HepG2 (cell line): ENCODE measurements at regions not wholly inside any gene's neighbourhood (a gene's known extent, or its start where the extent isn't known, plus 50 kb on each side); places are given as distances from the start of the nearest gene placed in this dataset.

Experiments
- BCL6 ChIP-seq: IDR thresholded peaks from 2 replicates; pipeline ENCODE4 v1.6.1; 2016; ENCODE audit warnings: missing genetic modification reagents, missing compliant biosample characterization
- HMGXB4 ChIP-seq, 2 experiments: sonication (generic) in 1 of 2; formaldehyde crosslinking in 1 of 2; IDR thresholded peaks; 2 replicates each; pipeline versions ENCODE4 v1.4.0 to v1.6.1; 2018 to 2020; ENCODE audit warnings: missing genetic modification reagents in 2 of 2, borderline replicate concordance in 1 of 2, low read depth in 1 of 2, mild to moderate bottlenecking in 1 of 2, missing biosample characterization in 1 of 2
- HNRNPK ChIP-seq: fragments of 200-400 bp; formaldehyde crosslinking; IDR thresholded peaks from 2 replicates; pipeline ENCODE4 v1.6.1; 2018; ENCODE audit warnings: low read length, low read depth, moderate library complexity, mild to moderate bottlenecking; ENCODE audit not compliant: poor library complexity, severe bottlenecking
- JUN ChIP-seq: sonication (generic); formaldehyde crosslinking; IDR thresholded peaks from 2 replicates; pipeline ENCODE4 v1.4.0; 2020; ENCODE audit warnings: mild to moderate bottlenecking, missing genetic modification reagents
- NR3C1 ChIP-seq: sonication (generic); formaldehyde crosslinking; IDR thresholded peaks from 2 replicates; pipeline ENCODE4 v1.4.0; 2020; ENCODE audit warnings: missing genetic modification reagents
- RXRB ChIP-seq: IDR thresholded peaks from 2 replicates; pipeline ENCODE4 v1.6.1; 2016; ENCODE audit warnings: borderline replicate concordance, missing genetic modification reagents, missing compliant biosample characterization
- SMYD3 ChIP-seq: sonication (generic); formaldehyde crosslinking; IDR thresholded peaks from 2 replicates; pipeline ENCODE4 v1.8.1; 2023; ENCODE audit warnings: mild to moderate bottlenecking, missing genetic modification reagents
- U2AF2 ChIP-seq: fragments of 200-400 bp; formaldehyde crosslinking; IDR thresholded peaks from 2 replicates; pipeline ENCODE4 v1.6.1; 2017; ENCODE audit warnings: low read depth, mild to moderate bottlenecking, low read length
- ZBED4 ChIP-seq: sonication (generic); formaldehyde crosslinking; IDR thresholded peaks from 2 replicates; pipeline ENCODE4 v1.4.0; 2020; ENCODE audit warnings: missing genetic modification reagents, borderline replicate concordance
- ZBTB7B ChIP-seq: sonication (generic); formaldehyde crosslinking; IDR thresholded peaks from 2 replicates; pipeline ENCODE4 v1.4.0; 2020; ENCODE audit warnings: missing genetic modification reagents
- ZNF225 ChIP-seq: sonication (generic); formaldehyde crosslinking; IDR thresholded peaks from 2 replicates; pipeline ENCODE4 v1.4.0; 2020; ENCODE audit warnings: mild to moderate bottlenecking, missing genetic modification reagents
- ZNF75D ChIP-seq: sonication (generic); formaldehyde crosslinking; IDR thresholded peaks from 2 replicates; pipeline ENCODE4 v1.8.1; 2023; ENCODE audit warnings: missing genetic modification reagents, mild to moderate bottlenecking, borderline replicate concordance
- ZNF773 ChIP-seq: sonication (generic); formaldehyde crosslinking; IDR thresholded peaks from 2 replicates; pipeline ENCODE4 v1.4.0; 2020; ENCODE audit warnings: missing genetic modification reagents, borderline replicate concordance
- TF ChIP-seq, protein P1 (sequence below): sonication (generic); formaldehyde crosslinking; IDR thresholded peaks from 2 replicates; pipeline ENCODE4 v1.8.1; 2023; ENCODE audit warnings: mild to moderate bottlenecking, missing genetic modification reagents
- TF ChIP-seq, protein P2 (sequence below): sonication (generic); formaldehyde crosslinking; IDR thresholded peaks from 2 replicates; pipeline ENCODE4 v1.4.0; 2020; ENCODE audit warnings: mild to moderate bottlenecking, missing genetic modification reagents
- TF ChIP-seq, protein P3 (sequence below): sonication (generic); formaldehyde crosslinking; IDR thresholded peaks from 2 replicates; pipeline ENCODE4 v1.8.1; 2023; ENCODE audit warnings: mild to moderate bottlenecking, missing genetic modification reagents
- TF ChIP-seq, protein P4 (sequence below): sonication (generic); formaldehyde crosslinking; IDR thresholded peaks from 2 replicates; pipeline ENCODE4 v1.9.0; 2022; ENCODE audit warnings: low read depth, missing genetic modification reagents

DNA sequence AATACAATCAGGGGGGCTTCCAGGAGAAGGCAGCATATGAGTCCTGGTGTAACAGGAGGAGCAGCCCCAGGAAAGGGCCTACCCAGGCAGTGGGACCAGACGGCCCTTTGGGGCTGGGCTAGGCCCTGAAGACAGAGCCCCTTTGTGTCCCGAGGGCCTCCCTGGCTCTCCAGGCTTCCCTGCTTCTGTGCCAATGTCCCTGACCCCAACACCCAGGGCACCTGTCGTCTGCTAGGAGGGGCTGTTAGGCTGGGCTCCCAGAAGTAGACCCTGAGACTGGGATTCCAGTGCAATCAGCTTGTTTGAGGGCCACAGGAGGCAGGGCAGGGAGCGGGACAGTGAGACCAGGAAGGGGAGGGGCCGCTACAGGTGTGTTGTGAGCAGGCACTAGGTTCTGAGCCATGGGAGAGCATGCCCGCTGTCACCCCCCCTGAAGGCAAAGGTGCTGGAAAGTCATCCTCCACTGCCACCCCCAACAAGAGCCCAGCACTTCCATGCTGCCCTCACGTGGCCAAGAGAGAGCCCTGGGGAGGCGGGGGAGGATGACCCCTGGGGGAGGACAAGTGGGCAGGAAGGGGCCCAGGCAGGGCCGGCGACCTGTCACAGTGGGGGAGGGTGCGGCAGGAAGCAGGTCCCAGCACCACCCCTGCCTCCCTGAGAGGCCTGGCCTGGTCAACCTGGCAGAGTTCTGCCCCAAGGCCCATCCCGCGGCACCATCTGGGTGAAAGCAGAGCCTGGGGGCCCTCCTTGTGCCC is 64.8 kb downstream of the ADRA2C start (continued):
- TF ChIP-seq, protein P1, sequence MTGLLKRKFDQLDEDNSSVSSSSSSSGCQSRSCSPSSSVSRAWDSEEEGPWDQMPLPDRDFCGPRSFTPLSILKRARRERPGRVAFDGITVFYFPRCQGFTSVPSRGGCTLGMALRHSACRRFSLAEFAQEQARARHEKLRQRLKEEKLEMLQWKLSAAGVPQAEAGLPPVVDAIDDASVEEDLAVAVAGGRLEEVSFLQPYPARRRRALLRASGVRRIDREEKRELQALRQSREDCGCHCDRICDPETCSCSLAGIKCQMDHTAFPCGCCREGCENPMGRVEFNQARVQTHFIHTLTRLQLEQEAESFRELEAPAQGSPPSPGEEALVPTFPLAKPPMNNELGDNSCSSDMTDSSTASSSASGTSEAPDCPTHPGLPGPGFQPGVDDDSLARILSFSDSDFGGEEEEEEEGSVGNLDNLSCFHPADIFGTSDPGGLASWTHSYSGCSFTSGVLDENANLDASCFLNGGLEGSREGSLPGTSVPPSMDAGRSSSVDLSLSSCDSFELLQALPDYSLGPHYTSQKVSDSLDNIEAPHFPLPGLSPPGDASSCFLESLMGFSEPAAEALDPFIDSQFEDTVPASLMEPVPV (CRISPR knock-in tag) = peak; percentile 79; the same call in 1 of the 2 replicates
- TF ChIP-seq, protein P2, sequence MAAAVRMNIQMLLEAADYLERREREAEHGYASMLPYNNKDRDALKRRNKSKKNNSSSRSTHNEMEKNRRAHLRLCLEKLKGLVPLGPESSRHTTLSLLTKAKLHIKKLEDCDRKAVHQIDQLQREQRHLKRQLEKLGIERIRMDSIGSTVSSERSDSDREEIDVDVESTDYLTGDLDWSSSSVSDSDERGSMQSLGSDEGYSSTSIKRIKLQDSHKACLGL (CRISPR knock-in tag) = no peak; the same call in 1 of the 2 replicates
- TF ChIP-seq ZNF225 (CRISPR knock-in tag) (peak; percentile 70; the same call in 1 of the 2 replicates), BCL6 (CRISPR knock-in tag) (peak; percentile 51), SMYD3 (CRISPR knock-in tag) (peak; percentile 24; the same call in 1 of the 2 replicates), NR3C1 (CRISPR knock-in tag) (no peak), ZNF75D (CRISPR knock-in tag) (no peak), U2AF2 (0 out of 2 replicates have a peak, but pooled peaks have one; percentile 1), ZNF773 (no peak), HMGXB4 (CRISPR knock-in tag; IDR thresholded peaks at IDR 0.05; ENCODE audit: borderline replicate concordance in 1 of 2, low read depth in 1 of 2) (peak; percentile 77 to 82), RXRB (CRISPR knock-in tag) (peak; percentile 95), ZBTB7B (CRISPR knock-in tag) (peak; percentile 79; the same call in 1 of the 2 replicates), JUN (CRISPR knock-in tag) (peak; percentile 74; the same call in 1 of the 2 replicates), ZBED4 (CRISPR knock-in tag) (peak; percentile 56; the same call in 1 of the 2 replicates), HNRNPK (no peak)
- TF ChIP-seq, protein P3, sequence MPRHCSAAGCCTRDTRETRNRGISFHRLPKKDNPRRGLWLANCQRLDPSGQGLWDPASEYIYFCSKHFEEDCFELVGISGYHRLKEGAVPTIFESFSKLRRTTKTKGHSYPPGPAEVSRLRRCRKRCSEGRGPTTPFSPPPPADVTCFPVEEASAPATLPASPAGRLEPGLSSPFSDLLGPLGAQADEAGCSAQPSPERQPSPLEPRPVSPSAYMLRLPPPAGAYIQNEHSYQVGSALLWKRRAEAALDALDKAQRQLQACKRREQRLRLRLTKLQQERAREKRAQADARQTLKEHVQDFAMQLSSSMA (CRISPR knock-in tag) = peak; percentile 69; the same call in 1 of the 2 replicates
- TF ChIP-seq, protein P4, sequence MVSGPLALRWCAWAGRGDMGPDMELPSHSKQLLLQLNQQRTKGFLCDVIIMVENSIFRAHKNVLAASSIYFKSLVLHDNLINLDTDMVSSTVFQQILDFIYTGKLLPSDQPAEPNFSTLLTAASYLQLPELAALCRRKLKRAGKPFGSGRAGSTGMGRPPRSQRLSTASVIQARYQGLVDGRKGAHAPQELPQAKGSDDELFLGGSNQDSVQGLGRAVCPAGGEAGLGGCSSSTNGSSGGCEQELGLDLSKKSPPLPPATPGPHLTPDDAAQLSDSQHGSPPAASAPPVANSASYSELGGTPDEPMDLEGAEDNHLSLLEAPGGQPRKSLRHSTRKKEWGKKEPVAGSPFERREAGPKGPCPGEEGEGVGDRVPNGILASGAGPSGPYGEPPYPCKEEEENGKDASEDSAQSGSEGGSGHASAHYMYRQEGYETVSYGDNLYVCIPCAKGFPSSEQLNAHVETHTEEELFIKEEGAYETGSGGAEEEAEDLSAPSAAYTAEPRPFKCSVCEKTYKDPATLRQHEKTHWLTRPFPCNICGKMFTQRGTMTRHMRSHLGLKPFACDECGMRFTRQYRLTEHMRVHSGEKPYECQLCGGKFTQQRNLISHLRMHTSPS = peak; percentile 99
